GM18870 (cell line): ENCODE measurements at regions not wholly inside any gene's neighbourhood (a gene's known extent, or its start where the extent isn't known, plus 50 kb on each side); places are given as distances from the start of the nearest gene placed in this dataset.
"Not testable (repeated sequence)": the region's sequence is repeated elsewhere in the genome, so short reads cannot be mapped to it uniquely, and the experiment has no call there.

ENCODE experiments used
- ATAC-seq: cut with Tn5 transposase; IDR thresholded peaks from one replicate; pipeline ENCODE4 v1.9.1; 2021; ENCODE audit warnings: moderate library complexity; ENCODE audit not compliant: unreplicated experiment

GRCh38 chr1:38522915-38523567 lies 336.5 kb downstream of the RRAGC start:
- ATAC-seq: no peak

- no peak for ATAC-seq
These were observed 343.0 kb downstream of the RRAGC start for GRCh38 chr1:38516560-38516959.

GRCh38 chr1:38512789-38513188 lies 346.8 kb downstream of the RRAGC start:
- ATAC-seq: no peak

- no peak for ATAC-seq
These were observed 347.4 kb downstream of the RRAGC start for GRCh38 chr1:38512024-38512767.

GRCh38 chr1:38508232-38508631 lies 351.3 kb downstream of the RRAGC start:
- ATAC-seq: no peak

- no peak for ATAC-seq
These were observed 352.0 kb downstream of the RRAGC start for GRCh38 chr1:38507563-38507962.

GRCh38 chr1:38505944-38506343 lies 353.6 kb downstream of the RRAGC start:
- no peak for ATAC-seq

GRCh38 chr1:38502758-38503157 lies 356.8 kb downstream of the RRAGC start:
- no peak for ATAC-seq

- no peak for ATAC-seq
These were observed 358.7 kb downstream of the RRAGC start for GRCh38 chr1:38500891-38501290.

- no peak for ATAC-seq
These were observed 359.2 kb downstream of the RRAGC start for GRCh38 chr1:38500352-38500751.

GRCh38 chr1:38498686-38499085 lies 360.9 kb downstream of the RRAGC start:
- ATAC-seq: no peak

- ATAC-seq: no peak
These were observed 361.5 kb downstream of the RRAGC start for GRCh38 chr1:38497921-38498656.

GRCh38 chr1:38493306-38493705 lies 366.3 kb downstream of the RRAGC start:
- not testable (repeated sequence) for ATAC-seq

GRCh38 chr1:38489844-38490270 lies 369.7 kb downstream of the RRAGC start:
- no peak for ATAC-seq

- no peak for ATAC-seq
These were observed 371.2 kb downstream of the RRAGC start for GRCh38 chr1:38488162-38488898.

- ATAC-seq: no peak
These were observed 372.2 kb downstream of the RRAGC start for GRCh38 chr1:38487396-38487795.

- no peak for ATAC-seq
These were observed 373.5 kb downstream of the RRAGC start for GRCh38 chr1:38486085-38486484.

GRCh38 chr1:38481871-38482826 lies 377.4 kb downstream of the RRAGC start:
- ATAC-seq: no peak

GRCh38 chr1:38479662-38480061 lies 379.9 kb downstream of the RRAGC start:
- not testable (repeated sequence) for ATAC-seq

GRCh38 chr1:38477811-38478210 lies 381.8 kb downstream of the RRAGC start:
- ATAC-seq: no peak
